ENCODE measurements at regions not wholly inside any gene's neighbourhood (a gene's known extent, or its start where the extent isn't known, plus 50 kb on each side); places are given as distances from the start of the nearest gene placed in this dataset.
"Not testable (repeated sequence)": the region's sequence is repeated elsewhere in the genome, so short reads cannot be mapped to it uniquely, and the experiment has no call there.

DNA sequence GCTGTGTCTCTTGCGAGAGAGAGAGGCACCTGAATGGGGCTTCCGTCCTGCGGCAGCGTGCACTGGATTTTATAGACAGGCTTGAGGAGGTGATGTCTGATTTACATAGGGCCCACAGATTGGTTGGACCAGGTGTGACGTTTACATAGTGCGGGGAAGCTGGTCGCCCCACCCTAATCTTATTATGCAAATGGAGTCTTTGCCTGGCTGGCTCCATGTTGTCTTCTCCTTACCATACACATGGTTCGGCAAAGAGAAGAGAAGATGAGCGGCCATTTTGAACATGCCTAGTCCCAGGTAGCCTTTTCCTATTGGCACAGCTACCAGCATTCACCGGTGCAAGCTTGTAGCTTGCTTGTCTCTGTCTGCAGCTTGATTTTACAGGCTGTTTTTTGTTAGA, 238.5 kb upstream of the GALNT17 start:
- no peak overlapping the region for H3K4me3 ChIP-seq
- intact Hi-C loops (cut with DNase I; ENCODE audit: low total_unique reads): no loop called here
- TF ChIP-seq, protein P1, sequence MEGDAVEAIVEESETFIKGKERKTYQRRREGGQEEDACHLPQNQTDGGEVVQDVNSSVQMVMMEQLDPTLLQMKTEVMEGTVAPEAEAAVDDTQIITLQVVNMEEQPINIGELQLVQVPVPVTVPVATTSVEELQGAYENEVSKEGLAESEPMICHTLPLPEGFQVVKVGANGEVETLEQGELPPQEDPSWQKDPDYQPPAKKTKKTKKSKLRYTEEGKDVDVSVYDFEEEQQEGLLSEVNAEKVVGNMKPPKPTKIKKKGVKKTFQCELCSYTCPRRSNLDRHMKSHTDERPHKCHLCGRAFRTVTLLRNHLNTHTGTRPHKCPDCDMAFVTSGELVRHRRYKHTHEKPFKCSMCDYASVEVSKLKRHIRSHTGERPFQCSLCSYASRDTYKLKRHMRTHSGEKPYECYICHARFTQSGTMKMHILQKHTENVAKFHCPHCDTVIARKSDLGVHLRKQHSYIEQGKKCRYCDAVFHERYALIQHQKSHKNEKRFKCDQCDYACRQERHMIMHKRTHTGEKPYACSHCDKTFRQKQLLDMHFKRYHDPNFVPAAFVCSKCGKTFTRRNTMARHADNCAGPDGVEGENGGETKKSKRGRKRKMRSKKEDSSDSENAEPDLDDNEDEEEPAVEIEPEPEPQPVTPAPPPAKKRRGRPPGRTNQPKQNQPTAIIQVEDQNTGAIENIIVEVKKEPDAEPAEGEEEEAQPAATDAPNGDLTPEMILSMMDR (IDR thresholded peaks at IDR 0.05): no peak
- no peak for TF ChIP-seq POLR2A (IDR thresholded peaks at IDR 0.05)
- H3K4me1 ChIP-seq: no peaks in the 10 kb centered on the region
- DNase-seq: no peak
- H3K36me3 ChIP-seq: no peaks in the 10 kb centered on the region
- no peaks in the 10 kb centered on the region for H3K9me3 ChIP-seq
- no peak overlapping the region for H3K27ac ChIP-seq
- H3K27me3 ChIP-seq: no peaks in the 10 kb centered on the region

DNA sequence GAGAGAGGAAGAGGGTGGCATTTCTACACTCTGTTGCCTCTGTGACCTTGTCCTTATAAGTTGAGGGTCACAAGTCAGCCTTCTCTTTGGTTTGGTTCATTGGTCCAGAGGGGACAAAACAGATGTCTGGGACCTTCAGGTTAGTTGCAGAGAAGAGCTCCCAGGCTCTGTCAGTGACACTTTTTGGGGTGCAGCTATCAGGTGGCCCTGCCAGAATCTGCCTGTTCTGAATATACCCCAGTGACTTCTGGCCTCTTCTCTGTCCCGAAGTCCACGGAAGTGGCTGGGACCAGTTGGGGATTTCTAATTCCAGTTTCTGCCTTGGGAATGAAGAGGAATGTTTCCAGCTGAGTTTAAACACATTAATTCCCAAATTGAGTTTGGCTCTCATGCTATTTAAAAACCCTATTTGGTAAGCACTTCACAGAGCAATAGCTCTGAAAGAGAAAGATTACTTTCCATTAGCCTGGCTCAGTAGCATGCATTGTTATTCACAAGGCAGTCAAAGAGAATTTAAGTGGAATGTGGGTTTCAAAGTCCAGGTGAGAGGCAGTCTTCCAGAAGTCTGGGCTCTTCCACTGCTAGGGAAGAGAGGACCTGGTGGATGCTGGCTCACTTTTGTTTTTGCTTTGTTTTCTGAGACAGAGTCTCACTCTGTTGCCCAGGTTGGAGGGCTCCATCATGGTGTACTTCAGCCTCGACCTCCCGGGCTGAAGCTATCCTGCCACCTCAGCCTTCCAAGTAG, 237.8 kb upstream of the GALNT17 start:
- H3K27me3 ChIP-seq: no peaks in the 10 kb centered on the region
- no peaks in the 10 kb centered on the region for H3K36me3 ChIP-seq
- H3K9me3 ChIP-seq: peaks cover 0 to 2% of the 10 kb centered on the region in 2 donors
- no peaks in the 10 kb centered on the region for H3K4me1 ChIP-seq
- no peak for TF ChIP-seq POLR2A (IDR thresholded peaks at IDR 0.05)
- TF ChIP-seq, protein P1 (IDR thresholded peaks at IDR 0.05): no peak
- no peak for DNase-seq
- H3K27ac ChIP-seq: no peak overlapping the region
- intact Hi-C loops (cut with DNase I; ENCODE audit: low total_unique reads): no loop called here
- H3K4me3 ChIP-seq: no peak overlapping the region

DNA sequence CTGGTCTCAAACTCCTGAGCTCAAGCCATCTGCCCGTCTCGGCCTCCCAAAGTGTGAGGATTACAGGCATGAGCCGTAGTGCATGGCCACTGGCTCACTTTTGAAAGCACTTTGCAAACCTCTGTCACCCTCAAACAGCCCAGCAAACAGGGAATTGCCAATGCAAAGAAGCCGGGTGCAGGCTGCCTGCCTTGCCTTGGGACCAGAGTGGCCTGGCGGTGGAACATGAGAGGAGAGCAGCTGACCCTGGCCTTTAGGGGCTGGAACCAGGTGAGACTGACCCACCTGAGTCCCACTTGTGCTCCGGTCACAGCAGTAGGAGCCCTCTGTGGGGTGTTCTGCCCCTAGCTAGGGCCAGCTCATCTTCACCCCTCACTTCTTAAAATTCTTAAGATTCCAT, 237.1 kb upstream of the GALNT17 start:
- Histone ChIP-seq H3K36me3 (no peaks in the 10 kb centered on the region), H3K4me3 (no peak overlapping the region), H3K27me3 (no peaks in the 10 kb centered on the region), H3K4me1 (no peaks in the 10 kb centered on the region), H3K27ac (no peak overlapping the region), H3K9me3 (peaks cover 0 to 4% of the 10 kb centered on the region in 2 donors)
- intact Hi-C loops (cut with DNase I; ENCODE audit: low total_unique reads): no loop called here
- no peak for DNase-seq
- TF ChIP-seq, protein P1 (IDR thresholded peaks at IDR 0.05): no peak
- no peak for TF ChIP-seq POLR2A (IDR thresholded peaks at IDR 0.05)

DNA sequence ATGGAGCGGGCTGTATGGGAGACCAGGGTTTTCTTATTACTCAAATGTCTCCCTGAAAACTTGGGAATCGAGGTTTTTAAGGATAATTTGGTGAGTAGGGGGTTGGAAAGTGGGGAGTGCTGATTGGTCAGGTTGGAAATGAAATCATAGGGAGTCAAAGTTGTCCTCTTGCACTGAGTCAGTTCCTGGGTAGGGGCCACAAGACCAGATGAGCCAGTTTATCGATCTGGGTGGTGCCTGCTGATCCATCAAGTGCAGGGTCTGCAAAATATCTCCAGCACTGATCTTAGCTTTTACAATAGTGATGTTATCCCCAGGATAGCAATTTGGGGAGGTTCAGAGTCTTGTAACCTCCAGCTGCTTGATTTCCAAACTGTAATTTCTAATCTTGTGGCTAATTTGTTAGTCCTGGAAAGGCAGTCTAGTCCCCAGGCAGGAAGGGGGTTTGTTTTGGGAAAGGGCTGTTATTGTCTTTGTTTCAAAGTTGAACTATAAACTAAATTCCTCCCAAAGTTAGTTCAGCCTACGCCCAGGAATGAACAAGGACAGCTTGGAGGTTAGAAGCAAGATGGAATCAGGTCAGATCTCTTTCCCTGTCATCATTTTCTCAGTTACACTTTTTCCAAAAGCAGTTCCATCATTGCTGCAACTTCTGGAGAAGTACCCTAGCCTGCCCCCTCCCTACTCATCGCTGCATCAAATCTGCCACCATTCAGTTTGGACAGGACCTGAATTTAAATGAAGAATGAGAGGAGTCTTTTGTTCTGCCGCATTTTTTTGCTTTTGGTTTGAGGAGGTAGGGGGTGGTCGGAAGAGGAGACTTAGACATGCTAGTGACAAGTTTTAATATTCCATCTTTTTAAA, 236.4 kb upstream of the GALNT17 start:
- DNase-seq; H3K4me1 ChIP-seq; H3K4me3 ChIP-seq; H3K36me3 ChIP-seq; H3K9me3 ChIP-seq; H3K27ac ChIP-seq; H3K27me3 ChIP-seq; intact Hi-C loops (cut with DNase I; ENCODE audit: low total_unique reads): not testable (repeated sequence)

DNA sequence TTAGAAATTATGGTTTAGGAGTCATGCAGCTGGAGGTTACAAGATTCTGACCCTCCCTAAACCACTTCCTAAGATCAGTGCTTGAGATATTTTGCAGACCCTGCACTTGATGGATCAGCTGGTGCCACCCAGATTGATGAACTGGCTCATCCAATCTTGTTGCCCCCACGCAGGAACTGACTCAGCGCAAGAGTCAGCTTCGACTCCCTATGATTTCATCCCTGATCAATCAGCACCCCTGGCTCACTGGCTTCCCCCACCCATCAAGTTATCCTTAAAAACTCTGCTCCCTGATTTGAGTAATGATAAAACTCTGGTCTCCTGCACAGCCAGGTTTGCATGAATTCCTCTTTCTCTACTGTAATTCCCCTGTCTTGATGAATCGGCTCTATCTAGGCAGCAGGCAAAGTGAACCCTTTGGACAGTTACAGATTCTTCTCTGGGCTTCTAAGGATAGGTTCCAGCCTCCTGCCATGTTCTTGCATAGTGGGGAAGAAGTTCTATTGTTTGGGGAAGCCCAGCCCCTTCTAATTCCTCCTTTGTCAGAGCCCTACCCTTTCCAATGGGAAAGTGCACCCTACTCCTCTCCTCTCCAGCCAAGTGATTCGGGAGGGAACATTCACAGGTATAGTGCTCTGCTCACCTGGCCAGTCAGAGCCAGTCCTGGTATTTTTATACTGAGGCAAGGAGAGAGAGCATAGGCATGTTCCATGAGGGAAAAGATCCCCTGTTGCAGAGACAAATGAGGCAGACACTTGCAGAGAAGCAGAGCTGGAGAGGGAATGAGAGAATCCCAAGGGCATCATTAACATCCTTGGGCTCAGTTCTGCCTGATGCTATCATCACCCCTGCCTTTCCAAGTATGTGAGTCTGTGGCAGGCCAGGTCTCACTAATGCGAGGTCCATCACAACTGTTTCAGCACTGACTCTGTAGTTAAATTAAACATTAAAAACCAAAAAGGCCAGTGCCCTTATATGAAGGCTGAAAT, 224.4 kb upstream of the GALNT17 start:
- intact Hi-C loops (cut with DNase I; ENCODE audit: low total_unique reads): no loop called here
- no peaks in the 10 kb centered on the region for H3K27me3 ChIP-seq
- no peak for DNase-seq
- H3K9me3 ChIP-seq: no peaks in the 10 kb centered on the region
- H3K4me1 ChIP-seq: no peaks in the 10 kb centered on the region
- TF ChIP-seq POLR2A (IDR thresholded peaks at IDR 0.05): no peak
- TF ChIP-seq, protein P1 (IDR thresholded peaks at IDR 0.05): no peak
- H3K27ac ChIP-seq: no peak overlapping the region
- H3K36me3 ChIP-seq: no peaks in the 10 kb centered on the region
- H3K4me3 ChIP-seq: no peak overlapping the region
